ENCODE measurements at regions not wholly inside any gene's neighbourhood (a gene's known extent, or its start where the extent isn't known, plus 50 kb on each side); places are given as distances from the start of the nearest gene placed in this dataset.

DNA sequence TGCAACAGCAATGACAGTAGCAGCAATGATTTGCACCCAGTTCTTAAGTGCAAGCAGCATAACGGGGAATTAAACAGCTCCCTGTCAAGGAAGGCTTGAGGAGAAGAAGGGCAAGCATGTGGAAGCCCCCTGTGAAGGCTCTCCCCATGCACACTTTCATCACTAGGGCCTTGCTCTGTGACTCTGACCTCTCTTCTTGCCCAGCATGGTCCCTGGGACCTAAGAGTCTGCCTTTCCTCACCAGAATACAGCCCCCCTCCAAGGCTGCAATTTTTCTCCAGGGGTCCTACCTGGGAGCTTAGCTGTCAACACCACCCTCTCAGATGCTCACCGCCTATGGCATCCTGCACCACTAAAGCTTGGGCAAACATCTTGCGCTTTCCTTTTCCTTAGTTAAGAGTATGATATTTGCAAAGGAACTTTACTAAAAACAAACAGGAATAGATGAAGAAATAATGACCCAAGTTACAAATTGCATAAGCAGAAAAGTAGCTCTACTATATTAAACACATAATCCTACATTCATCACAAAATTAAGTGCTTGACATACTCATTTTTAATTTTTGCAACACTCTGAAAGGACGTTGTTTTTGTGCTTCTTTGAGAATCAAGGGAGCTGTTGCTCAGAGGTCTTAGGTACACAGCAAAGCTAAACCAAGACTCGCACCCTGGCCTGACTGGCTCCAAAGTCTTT lies 187.6 kb downstream of the ADAMTS15 start:
- Histone ChIP-seq H3K9me3 (replicated peaks in 1 of 11) (no peaks in the 10 kb centered on the region), H3K27ac (no peak overlapping the region), H3K4me2 (no peak overlapping the region), H3K9ac (no peak overlapping the region), H3K4me3 (no peak overlapping the region), H3K4me1 (peaks cover 0 to 33% (median 6%) of the 10 kb centered on the region in 10 experiments; a peak in 9 of 20 replicates), H3K27me3 (no peaks in the 10 kb centered on the region), H4K20me1 (no peaks in the 10 kb centered on the region), H3K36me3 (no peaks in the 10 kb centered on the region)
- no peak for TF ChIP-seq Cebpa-rat (IDR thresholded peaks at IDR 0.05)

DNA sequence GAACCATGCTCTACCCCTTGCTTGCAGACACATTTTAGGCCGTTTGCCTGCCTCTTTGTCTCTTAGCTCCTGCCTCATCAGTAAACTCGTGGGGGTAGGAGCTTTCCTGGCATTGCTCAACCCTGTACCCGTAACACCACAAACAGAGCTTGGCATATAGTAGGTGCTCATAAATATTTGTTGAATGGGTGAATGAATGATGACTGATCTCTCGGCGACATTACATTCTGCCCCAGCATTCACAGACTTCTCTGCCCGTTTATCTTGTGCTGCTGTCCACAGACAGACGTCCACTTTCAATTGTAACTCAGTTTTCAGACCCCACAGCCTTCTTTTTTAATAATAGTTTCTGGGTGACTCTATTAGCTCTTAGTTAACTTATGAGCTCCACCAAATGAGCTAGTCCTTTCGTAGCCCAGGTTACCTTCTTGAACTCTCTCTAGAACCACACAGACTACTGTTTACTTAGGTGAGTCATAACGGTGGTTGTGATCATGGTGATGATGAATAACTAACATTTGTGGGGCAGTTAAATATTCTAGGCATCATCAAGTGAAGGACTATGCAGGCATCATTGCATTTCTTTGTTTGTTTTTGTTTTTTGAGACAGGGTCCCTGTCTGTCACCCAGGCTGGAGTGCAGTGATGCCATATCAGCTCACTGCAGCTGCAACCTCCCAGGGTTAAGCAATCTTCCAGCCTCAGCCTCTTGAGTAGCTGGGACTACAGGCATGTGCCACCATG lies 188.4 kb downstream of the ADAMTS15 start:
- Histone ChIP-seq H3K27me3 (no peaks in the 10 kb centered on the region), H3K36me3 (no peaks in the 10 kb centered on the region), H3K4me2 (no peak overlapping the region), H3K27ac (no peak overlapping the region), H4K20me1 (no peaks in the 10 kb centered on the region), H3K4me3 (no peak overlapping the region), H3K9ac (no peak overlapping the region), H3K9me3 (replicated peaks in 1 of 11) (no peaks in the 10 kb centered on the region), H3K4me1 (peaks cover 0 to 25% (median 6%) of the 10 kb centered on the region in 10 experiments; a peak in 9 of 20 replicates)
- TF ChIP-seq Cebpa-rat (IDR thresholded peaks at IDR 0.05): no peak

DNA sequence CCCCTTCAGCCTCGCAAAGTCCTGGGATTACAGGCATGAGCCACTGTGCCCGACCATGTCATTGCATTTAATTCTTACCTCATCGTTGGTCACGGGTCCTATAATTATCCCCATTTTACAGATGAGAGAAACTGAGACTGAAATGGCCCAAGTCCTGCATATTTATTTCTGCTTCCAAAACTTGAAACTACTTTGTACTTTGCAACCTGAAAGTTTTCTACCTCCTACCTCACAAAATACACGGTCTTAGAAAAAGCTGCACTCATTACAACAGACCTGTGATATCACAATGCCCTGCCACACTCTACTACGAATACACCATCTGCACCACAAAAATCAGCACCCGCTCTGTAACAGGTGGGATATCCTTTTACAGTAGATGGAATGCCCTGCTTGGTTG lies 189.1 kb downstream of the ADAMTS15 start:
- Histone ChIP-seq H3K4me1 (peaks cover 0 to 25% (median 6%) of the 10 kb centered on the region in 10 experiments; a peak in 9 of 20 replicates), H3K4me2 (no peak overlapping the region), H3K27ac (no peak overlapping the region), H3K4me3 (no peak overlapping the region), H3K36me3 (no peaks in the 10 kb centered on the region), H3K9me3 (replicated peaks in 1 of 11) (no peaks in the 10 kb centered on the region), H3K9ac (no peak overlapping the region), H4K20me1 (no peaks in the 10 kb centered on the region), H3K27me3 (no peaks in the 10 kb centered on the region)
- TF ChIP-seq Cebpa-rat (IDR thresholded peaks at IDR 0.05): no peak

DNA sequence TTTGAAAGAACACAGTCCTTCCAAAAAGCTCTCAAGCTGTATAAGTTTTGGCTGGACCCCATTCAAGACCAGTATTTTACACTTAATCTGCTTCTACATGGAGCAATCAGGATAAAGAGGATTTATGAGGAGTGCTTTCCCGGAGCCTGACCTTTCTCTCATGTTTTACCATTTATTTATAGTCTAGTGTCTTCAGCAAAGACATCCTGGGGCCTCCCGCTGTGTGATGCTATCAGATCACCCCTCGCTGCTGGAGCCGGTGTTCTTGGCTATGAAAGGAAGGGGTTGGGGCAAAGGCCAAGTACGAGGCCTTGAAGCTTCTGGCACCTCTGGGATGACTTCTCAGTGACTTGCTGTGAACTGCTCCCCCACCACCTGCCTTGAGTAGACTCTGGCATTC lies 189.6 kb downstream of the ADAMTS15 start:
- Histone ChIP-seq H3K4me2 (no peak overlapping the region), H3K27me3 (no peaks in the 10 kb centered on the region), H3K36me3 (no peaks in the 10 kb centered on the region), H3K4me3 (no peak overlapping the region), H3K9ac (no peak overlapping the region), H3K4me1 (peaks cover 0 to 28% (median 6%) of the 10 kb centered on the region in 10 experiments; a peak in 9 of 20 replicates), H4K20me1 (no peaks in the 10 kb centered on the region), H3K27ac (no peak overlapping the region), H3K9me3 (replicated peaks in 1 of 11) (no peaks in the 10 kb centered on the region)
- TF ChIP-seq Cebpa-rat (IDR thresholded peaks at IDR 0.05): no peak

DNA sequence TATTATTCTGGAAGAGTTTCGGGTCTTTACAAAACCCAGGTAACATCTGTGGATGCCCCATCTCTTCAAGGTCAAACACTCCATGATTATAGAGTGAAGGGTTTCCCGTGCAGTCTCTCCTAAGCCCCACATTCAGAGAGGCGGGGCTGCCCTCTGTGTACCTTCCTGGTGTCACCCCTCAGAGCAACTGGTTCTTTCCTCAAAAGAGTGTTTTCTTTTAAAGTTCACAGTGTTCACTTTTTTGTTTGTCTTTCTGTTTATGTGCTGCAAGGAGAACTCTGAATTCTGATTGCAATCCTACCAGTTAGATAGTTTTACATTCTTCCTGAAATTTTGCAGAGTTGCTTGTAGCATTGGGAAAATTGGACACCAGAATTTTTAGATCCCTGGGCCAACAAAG lies 190.2 kb downstream of the ADAMTS15 start:
- peaks cover 0 to 28% (median 6%) of the 10 kb centered on the region in 10 experiments; a peak in 9 of 20 replicates for H3K4me1 ChIP-seq
- no peak for TF ChIP-seq Cebpa-rat (IDR thresholded peaks at IDR 0.05)
- H3K4me2 ChIP-seq: no peak overlapping the region
- H3K36me3 ChIP-seq: no peaks in the 10 kb centered on the region
- no peaks in the 10 kb centered on the region for H3K27me3 ChIP-seq
- H4K20me1 ChIP-seq: no peaks in the 10 kb centered on the region
- H3K9me3 ChIP-seq (replicated peaks in 1 of 11): no peaks in the 10 kb centered on the region
- no peak overlapping the region for H3K9ac ChIP-seq
- H3K4me3 ChIP-seq: no peak overlapping the region
- no peak overlapping the region for H3K27ac ChIP-seq

DNA sequence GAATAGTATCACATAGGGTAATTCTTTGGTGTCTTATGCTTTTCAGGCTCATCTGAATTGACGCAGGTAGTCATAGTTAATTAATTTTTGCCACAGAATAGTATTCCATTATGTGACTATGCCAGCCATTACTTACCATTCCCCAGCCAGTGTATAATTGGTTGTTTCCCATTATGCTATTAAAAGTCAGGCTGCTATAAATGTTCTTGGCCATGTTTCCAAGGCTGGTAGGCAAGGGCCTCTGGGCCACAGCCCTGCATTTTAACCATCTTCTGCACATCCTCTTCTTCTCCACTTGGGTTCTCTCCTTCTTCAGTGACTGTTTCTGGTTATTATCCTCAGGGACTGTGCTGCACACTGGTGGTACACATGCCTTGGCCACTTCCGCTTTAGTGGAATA lies 190.9 kb downstream of the ADAMTS15 start:
- H3K27ac ChIP-seq: no peak overlapping the region
- H3K36me3 ChIP-seq: no peaks in the 10 kb centered on the region
- H3K27me3 ChIP-seq: no peaks in the 10 kb centered on the region
- H3K9me3 ChIP-seq (replicated peaks in 1 of 11): no peaks in the 10 kb centered on the region
- H3K4me3 ChIP-seq: no peak overlapping the region
- H4K20me1 ChIP-seq: no peaks in the 10 kb centered on the region
- H3K4me2 ChIP-seq: no peak overlapping the region
- no peak overlapping the region for H3K9ac ChIP-seq
- H3K4me1 ChIP-seq: peaks cover 0 to 27% (median 3%) of the 10 kb centered on the region in 10 experiments; a peak in 9 of 20 replicates
- TF ChIP-seq Cebpa-rat (IDR thresholded peaks at IDR 0.05): no peak

DNA sequence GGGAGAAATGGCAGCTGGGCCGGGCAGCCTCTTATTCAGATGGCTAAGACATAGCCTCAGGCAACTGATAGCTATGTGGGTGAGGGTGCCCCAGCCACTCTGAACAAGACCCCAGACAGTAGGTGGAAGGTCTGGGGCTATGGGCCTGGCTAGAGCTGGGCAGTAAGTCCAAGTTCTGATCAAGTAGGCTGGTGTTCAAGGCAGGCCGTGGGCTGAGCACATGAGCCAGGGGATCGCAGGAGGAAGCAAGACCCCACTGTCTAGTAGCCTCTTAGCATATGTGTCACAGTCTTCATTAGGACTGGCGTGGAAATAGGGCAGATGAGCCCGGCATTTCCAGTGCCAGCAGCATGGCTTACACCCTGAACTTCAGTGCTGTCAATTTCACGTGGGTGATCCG lies 192.1 kb downstream of the ADAMTS15 start:
- H3K27ac ChIP-seq: no peak overlapping the region
- H3K9me3 ChIP-seq (replicated peaks in 1 of 11): no peaks in the 10 kb centered on the region
- no peaks in the 10 kb centered on the region for H3K27me3 ChIP-seq
- TF ChIP-seq Cebpa-rat (IDR thresholded peaks at IDR 0.05): no peak
- H3K4me1 ChIP-seq: peaks cover 0 to 27% (median 0%) of the 10 kb centered on the region in 10 experiments; a peak in 5 of 20 replicates
- no peak overlapping the region for H3K9ac ChIP-seq
- H4K20me1 ChIP-seq: no peaks in the 10 kb centered on the region
- no peaks in the 10 kb centered on the region for H3K36me3 ChIP-seq
- no peak overlapping the region for H3K4me2 ChIP-seq
- no peak overlapping the region for H3K4me3 ChIP-seq

DNA sequence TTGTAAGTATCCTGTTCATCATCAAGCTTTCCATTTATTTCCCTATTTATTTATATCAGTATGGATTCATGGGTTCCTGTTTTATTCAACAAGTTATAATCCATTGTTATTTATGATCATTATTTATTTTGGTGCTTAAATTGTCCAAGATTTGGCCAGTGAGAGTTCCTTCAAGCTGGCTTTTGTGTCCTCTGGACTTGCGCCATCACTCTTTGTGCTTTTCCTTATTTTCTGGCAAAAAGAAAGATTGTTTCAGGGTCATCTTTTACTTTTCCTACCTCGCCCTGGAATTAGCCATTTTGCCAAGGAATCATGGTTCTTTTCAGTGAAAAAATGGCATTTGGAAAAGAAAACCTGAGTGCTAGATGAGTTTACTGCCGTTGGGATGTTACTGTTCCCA lies 193.4 kb downstream of the ADAMTS15 start:
- no peak for TF ChIP-seq Cebpa-rat (IDR thresholded peaks at IDR 0.05)
- Histone ChIP-seq H3K27ac (no peak overlapping the region), H3K36me3 (no peaks in the 10 kb centered on the region), H4K20me1 (no peaks in the 10 kb centered on the region), H3K4me2 (no peak overlapping the region), H3K4me3 (no peak overlapping the region), H3K9ac (no peak overlapping the region), H3K4me1 (peaks cover 0 to 39% (median 0%) of the 10 kb centered on the region in 10 experiments; a peak in 6 of 20 replicates), H3K27me3 (no peaks in the 10 kb centered on the region), H3K9me3 (replicated peaks in 1 of 11) (no peaks in the 10 kb centered on the region)

DNA sequence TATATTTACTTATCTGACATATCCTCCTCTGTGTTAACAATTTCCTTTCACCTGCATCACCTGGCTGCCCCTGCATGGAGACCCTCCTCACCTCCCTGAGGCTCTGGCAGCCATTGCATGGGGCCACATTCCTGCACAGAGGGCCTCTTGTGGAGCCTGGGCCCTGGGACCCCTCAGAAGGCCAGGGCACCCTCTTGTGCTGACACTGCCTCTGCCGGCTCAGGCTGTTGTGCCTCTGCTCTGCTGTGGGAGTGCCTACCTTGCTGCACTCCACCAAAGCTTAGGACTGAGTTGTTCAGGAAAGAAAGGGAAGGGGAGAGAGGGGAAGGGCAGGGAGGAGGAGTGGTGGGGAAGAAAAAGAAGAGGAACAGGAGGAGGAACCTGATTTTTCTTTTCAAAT lies 194.5 kb downstream of the ADAMTS15 start:
- no peak for TF ChIP-seq Cebpa-rat (IDR thresholded peaks at IDR 0.05)
- H3K4me1 ChIP-seq: peaks cover 0 to 50% (median 0%) of the 10 kb centered on the region in 10 experiments; a peak in 6 of 20 replicates
- no peak overlapping the region for H3K27ac ChIP-seq
- H3K4me3 ChIP-seq: no peak overlapping the region
- H3K4me2 ChIP-seq: peak overlapping the region in 2 of 11 experiments; percentile 28 to 34; a peak in 3 of 22 replicates
- no peaks in the 10 kb centered on the region for H3K9me3 ChIP-seq (replicated peaks in 1 of 11)
- no peaks in the 10 kb centered on the region for H3K36me3 ChIP-seq
- no peaks in the 10 kb centered on the region for H3K27me3 ChIP-seq
- no peaks in the 10 kb centered on the region for H4K20me1 ChIP-seq
- H3K9ac ChIP-seq: no peak overlapping the region
